GM12891 (cell line): ENCODE measurements at regions not wholly inside any gene's neighbourhood (a gene's known extent, or its start where the extent isn't known, plus 50 kb on each side); places are given as distances from the start of the nearest gene placed in this dataset.

Source experiments
- POLR2A ChIP-seq: IDR thresholded peaks from 2 replicates; pipeline ENCODE4 v1.6.1; 2011; ENCODE audit warnings: low read depth, low read length, control low read depth
- POLR2AphosphoS5 ChIP-seq: IDR thresholded peaks from 2 replicates; pipeline ENCODE4 v1.6.1; 2011; ENCODE audit warnings: low read depth, low read length, control low read depth

DNA sequence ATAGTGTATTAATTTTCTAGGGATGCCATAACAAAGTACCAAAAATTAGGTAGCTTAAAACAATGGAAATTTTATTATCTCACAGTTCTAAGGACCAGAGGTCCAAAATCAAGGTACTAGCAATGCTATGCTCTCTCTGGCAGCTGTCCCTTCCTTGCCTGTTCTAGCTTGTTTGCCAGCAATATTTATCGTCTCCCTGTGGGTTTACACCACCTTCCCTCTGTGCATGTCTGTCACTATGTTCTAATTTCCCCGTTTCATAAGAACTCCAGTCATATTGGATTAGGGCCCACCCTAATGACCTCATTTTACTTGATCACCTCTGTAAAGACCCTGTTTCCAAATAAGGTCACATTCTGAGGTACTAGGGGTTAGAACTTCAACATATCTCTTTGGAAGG lies 217.2 kb downstream of the IBTK start:
- no peak for TF ChIP-seq POLR2A
- TF ChIP-seq POLR2AphosphoS5 = no peak
